GM18861 (cell line): ENCODE measurements at regions not wholly inside any gene's neighbourhood (a gene's known extent, or its start where the extent isn't known, plus 50 kb on each side); places are given as distances from the start of the nearest gene placed in this dataset.
"Not testable (repeated sequence)": the region's sequence is repeated elsewhere in the genome, so short reads cannot be mapped to it uniquely, and the experiment has no call there.

Source experiments
- ATAC-seq: cut with Tn5 transposase; IDR thresholded peaks from one replicate; pipeline ENCODE4 v1.9.1; 2021; ENCODE audit not compliant: unreplicated experiment

DNA sequence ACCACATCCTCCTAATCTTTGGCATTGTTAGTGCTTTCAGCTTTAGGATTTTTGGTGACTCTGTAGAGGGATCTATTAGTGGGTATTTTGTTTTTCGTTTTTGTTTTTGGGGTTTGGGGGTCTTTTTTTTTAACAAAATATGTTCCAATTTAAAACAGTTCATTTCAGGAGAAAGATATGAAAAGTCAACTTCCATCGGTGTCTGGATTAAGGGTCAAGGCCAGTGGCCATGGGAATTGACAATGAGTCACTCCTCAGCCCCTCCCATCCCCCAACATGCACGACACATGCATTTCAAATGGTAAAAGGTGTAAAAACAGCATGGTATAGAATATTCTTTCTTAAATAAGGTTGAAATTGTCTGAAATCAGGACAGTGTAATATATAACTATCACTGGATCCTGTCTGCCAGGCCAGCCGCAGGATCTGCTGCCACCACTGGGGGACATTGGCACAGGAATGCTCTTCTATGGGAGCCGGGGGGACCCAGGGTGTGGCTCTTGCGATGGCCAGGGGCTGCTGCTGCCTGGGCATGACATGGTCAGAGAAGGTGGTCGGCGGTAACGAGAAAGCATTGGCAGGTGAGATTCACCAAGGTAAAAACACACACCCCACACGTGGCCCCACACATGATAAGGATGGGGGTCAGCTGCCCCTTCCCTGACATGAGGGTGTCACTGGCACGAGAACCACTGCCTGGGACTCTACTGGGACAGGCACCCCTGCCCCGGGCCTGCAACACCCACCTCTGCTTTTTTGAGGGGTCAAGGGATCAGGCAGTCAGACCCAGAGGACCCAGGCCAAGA, 126.2 kb upstream of the KCTD7 start:
- no peak for ATAC-seq

GRCh38 chr7:66503036-66503370, 125.7 kb upstream of the KCTD7 start:
- no peak for ATAC-seq

DNA sequence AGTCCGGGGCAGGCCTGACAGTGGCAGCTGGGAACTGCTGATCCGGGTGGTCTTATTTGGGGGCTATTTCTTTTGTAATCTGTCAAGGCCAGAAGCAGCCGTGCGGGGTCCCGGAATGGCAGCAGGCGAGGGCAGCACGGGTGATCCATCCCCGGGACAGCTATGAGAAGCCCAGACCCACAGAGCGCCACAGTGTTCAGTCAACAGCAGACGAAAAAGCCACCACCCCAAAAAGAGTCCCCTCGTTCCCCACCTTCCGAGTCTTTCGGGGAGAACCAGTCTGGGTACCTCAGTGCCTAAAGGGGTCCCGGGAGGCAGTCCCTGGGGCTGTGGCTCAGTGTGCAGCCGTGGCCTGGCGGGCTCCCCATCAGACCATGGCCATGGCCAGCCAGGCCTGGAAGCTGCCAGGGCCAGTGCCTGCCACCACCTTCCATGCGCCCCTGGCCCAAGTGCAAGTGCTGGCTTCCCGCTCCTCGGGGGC, 125.1 kb upstream of the KCTD7 start:
- no peak for ATAC-seq

DNA sequence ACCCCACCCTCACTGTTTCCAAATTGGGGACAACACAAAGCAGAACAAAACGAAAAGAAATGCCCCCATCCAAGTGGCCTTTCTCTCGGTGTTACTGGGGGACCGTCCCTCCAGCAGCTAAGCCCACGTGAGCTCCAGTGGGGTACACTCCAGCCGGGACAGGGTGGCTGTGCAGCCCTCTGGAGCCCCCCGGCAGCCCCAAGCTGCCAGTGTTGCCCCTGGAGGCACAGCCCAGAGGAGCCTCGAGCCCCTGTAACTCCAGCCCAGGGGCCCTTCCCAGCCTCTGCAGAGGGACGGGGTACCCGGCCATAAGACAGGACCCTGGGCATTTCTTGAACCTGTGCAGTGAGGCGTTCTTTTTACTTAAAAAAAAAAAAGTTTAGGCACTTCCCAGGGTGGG, 124.5 kb upstream of the KCTD7 start:
- ATAC-seq, result no peak

- no peak for ATAC-seq
Observed at GRCh38 chr7:66505009-66505408, 123.7 kb upstream of the KCTD7 start.

GRCh38 chr7:66505531-66506451, 122.9 kb upstream of the KCTD7 start:
- no peak for ATAC-seq

DNA sequence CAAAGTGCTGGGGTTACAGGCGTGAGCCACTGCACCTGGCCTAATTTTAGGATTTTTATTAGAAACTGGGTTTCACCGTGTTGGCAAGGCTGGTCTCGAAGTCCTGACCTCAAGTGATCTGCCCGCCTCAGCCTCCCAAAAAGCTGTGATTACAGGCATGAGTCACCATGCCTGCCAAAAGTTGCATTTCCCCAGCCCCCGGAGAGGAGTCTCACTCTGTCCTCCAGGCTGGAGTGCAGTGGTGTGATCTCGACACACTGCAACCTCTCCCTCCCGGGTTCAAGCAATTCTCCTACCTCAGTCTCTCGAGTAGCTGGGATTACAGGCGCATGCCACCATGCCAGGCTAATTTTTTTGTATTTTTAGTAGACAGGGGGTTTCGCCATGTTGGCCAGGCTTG, 122.0 kb upstream of the KCTD7 start:
- not testable (repeated sequence) for ATAC-seq

GRCh38 chr7:66507764-66508296, 120.9 kb upstream of the KCTD7 start:
- ATAC-seq, result no peak

- no peak for ATAC-seq
Observed at GRCh38 chr7:66508431-66508830, 120.2 kb upstream of the KCTD7 start.

DNA sequence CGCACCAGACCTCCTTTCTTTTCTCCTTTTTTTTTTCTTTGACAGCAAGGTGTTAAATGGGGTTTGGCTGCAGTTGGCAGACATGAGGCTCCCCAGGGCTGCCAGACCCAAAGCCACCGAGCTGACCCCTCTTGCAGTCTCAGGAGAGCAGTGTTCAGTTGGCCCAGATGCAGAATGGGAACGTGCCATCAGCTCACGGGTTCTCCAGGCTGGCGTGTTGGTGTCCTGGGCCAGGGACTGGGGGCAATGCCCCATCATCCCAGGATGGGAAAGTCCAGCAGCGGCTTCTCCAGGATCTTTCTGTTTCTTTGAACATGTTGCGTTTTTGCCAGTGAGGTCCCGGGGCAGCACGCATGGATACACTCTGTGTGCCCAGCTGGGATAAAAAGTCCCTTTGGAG, 114.6 kb upstream of the KCTD7 start:
- ATAC-seq, result no peak

DNA sequence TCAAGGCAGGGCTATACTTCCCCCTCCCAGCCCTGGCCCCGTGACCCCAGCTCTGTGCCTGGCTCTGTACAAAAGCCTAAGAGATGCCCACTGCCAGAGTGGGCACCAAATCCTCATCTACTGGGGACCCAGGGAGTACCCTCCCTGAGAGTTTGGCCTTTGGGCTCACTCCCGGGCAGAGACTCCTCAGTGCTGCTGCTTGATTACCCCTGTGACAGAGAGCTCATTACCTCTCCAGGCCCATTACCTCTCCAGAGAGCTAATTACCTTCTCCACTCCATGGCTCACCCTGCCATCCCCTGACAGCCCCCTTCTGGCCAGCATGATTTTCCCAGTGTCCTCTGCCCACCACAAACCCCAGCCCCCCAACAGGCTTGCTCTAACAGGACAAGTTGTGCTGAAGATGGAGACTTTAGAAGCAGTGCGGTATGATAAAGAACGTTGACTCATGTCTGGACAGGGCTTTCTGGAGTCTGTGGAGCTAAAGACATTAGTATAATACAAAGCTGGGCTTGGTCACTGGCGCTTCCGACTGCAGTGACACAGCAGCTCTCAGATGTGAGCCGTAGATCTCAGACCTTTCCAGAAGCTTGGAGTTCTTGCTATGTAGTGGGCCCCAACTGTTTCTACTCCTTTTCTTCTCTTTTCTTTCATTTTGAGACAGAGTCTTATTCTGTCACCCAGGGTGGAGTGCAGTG, 111.3 kb upstream of the KCTD7 start:
- ATAC-seq, result no peak

DNA sequence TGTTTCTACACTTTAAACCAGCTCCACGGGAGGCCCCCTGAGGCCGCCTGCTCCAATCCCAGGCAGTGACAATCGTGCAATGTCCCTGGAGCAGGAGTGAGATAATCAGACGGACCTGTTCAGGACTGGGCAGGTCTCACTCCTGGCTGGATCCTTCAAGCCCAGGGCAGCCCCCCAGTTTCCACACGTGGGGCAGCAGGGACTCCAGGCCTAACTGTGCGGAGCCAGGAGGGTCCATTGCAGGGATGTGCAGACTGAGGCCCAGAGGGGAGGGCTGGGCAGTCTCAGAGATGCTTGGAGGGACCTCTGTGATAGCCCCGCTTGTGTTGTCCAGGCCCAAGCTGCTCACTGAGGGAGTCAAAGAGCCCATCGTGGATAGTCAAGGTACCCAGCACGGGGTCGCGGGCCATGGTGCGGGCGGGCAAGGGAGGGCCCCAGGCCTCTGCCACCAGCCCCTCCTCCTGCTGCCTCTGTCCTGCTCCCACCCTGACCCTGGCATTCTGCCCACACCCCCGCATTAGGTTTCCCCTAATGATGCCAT, 110.5 kb upstream of the KCTD7 start:
- ATAC-seq, result no peak

- no peak for ATAC-seq
Observed at GRCh38 chr7:66521675-66522074, 107.0 kb upstream of the KCTD7 start.

- no peak for ATAC-seq
Observed at GRCh38 chr7:66522518-66522917, 106.2 kb upstream of the KCTD7 start.

DNA sequence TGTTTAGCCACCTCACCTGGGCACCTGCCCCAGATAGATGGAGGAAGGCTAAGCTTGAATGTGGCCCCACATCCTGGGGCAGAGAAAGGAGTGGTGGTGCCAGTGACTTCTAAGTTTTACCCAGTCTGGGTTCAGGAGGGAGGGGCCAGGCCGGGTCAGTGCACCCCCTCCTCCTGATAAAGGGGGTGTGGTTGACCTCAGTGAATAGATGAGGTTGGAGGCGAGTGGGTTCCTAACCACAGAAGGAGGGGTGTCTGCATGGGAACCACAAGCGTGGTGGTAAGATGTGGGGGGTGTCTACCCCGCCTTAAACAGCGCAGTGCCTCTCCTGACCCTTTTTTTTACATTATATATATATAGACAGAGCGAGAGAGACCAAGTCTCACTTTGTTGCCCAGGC, 105.3 kb upstream of the KCTD7 start:
- ATAC-seq, result no peak

- no peak for ATAC-seq
Observed at GRCh38 chr7:66524738-66525137, 103.9 kb upstream of the KCTD7 start.

DNA sequence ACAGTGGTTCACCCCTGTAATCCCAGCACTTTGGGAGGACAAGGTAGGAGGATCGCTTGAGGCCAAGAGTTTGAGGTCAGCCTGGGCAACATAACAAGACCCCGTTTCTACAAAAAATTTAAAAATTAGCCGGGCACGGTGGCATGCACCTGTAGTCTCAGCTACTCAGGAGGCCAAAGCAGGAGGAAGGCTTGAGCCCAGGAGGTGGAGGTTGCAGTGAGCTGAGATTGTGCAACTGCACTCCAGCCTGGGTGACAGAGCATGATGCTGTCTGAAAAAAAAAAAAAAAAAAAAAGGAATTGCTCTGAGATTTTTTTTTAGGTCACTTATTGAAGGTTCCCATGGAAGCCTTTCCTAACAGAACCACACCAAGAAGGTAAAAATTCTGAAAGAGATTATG, 101.9 kb upstream of the KCTD7 start:
- not testable (repeated sequence) for ATAC-seq

GRCh38 chr7:66528652-66529051, 100.0 kb upstream of the KCTD7 start:
- no peak for ATAC-seq

DNA sequence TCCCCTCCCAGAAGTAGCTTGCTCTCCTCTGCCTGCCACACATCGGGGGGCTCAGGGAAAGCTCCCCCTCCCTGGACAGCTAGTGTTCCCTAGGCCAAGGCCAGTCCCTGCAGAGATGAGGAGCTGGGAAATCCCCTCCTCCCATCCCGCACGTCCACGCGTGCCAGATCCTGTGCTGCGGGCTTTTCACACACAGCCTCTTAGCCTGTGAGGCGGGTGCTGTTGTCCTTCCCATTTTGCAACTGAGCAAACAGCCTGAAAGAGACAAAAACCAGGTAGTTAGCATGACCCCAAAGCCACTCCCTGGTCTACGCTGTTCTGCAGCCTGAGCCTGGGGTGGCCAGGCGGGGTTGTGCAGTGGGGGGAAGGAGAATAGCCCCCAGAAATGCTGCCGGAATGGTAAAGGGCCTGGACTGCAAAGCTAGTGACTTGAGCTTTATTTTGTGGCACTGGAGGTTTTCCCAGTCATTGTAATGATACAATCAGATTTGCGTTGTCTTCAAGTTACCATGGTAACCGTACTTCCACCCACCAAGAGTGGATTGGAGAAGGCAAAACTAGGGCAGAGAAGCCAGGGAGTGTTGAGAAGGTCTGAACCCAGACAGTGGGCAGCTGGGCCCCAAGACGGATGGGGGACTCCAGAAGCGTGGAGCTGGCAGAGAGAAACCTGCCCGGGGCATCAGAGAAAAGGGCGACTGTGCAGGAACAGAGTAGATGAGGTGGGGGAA, 98.6 kb upstream of the KCTD7 start:
- ATAC-seq, result no peak
